ENCODE measurements at regions not wholly inside any gene's neighbourhood (a gene's known extent, or its start where the extent isn't known, plus 50 kb on each side); places are given as distances from the start of the nearest gene placed in this dataset.

GRCh38 chr1:216779686-216780085 lies 56.5 kb upstream of the ESRRG start:
- TF ChIP-seq, protein P1, sequence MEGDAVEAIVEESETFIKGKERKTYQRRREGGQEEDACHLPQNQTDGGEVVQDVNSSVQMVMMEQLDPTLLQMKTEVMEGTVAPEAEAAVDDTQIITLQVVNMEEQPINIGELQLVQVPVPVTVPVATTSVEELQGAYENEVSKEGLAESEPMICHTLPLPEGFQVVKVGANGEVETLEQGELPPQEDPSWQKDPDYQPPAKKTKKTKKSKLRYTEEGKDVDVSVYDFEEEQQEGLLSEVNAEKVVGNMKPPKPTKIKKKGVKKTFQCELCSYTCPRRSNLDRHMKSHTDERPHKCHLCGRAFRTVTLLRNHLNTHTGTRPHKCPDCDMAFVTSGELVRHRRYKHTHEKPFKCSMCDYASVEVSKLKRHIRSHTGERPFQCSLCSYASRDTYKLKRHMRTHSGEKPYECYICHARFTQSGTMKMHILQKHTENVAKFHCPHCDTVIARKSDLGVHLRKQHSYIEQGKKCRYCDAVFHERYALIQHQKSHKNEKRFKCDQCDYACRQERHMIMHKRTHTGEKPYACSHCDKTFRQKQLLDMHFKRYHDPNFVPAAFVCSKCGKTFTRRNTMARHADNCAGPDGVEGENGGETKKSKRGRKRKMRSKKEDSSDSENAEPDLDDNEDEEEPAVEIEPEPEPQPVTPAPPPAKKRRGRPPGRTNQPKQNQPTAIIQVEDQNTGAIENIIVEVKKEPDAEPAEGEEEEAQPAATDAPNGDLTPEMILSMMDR (IDR thresholded peaks at IDR 0.05) = no peak
- no peak for TF ChIP-seq POLR2A (IDR thresholded peaks at IDR 0.05)

Measured in adrenal gland (tissue), 5 donors.